ENCODE measurements at regions not wholly inside any gene's neighbourhood (a gene's known extent, or its start where the extent isn't known, plus 50 kb on each side); places are given as distances from the start of the nearest gene placed in this dataset.

- TF ChIP-seq ZNF462 (CRISPR knock-in tag; IDR thresholded peaks at IDR 0.05) (no peak), NANOG (IDR thresholded peaks at IDR 0.05; ENCODE audit: borderline replicate concordance) (no peak), EZH2phosphoT487 (IDR thresholded peaks at IDR 0.05; ENCODE audit: unreplicated experiment) (no peak), CTCF (conservative IDR thresholded peaks at IDR 0.05; ENCODE audit: low read depth in 2 of 2) (no peak), POLR2AphosphoS5 (IDR thresholded peaks at IDR 0.05; ENCODE audit: low read depth) (no peak)
Observed at GRCh38 chr18:34094148-34094547, 130.6 kb downstream of the NOL4 start (continued).

GRCh38 chr18:34092796-34093195, 131.9 kb downstream of the NOL4 start:
- no peaks in the 10 kb centered on the region for H3K9me3 Mint-ChIP-seq
- Histone ChIP-seq H3K27me3 (ENCODE audit: insufficient read depth) (no peaks in the 10 kb centered on the region), H4K20me1 (replicated peaks; ENCODE audit: insufficient read depth) (no peaks in the 10 kb centered on the region), H3K27ac (ENCODE audit: low read depth) (no peak overlapping the region), H3K4me1 (ENCODE audit: insufficient read depth) (no peaks in the 10 kb centered on the region), H3K36me3 (ENCODE audit: insufficient read depth) (no peaks in the 10 kb centered on the region), H3K79me2 (replicated peaks; ENCODE audit: insufficient read depth) (no peaks in the 10 kb centered on the region), H3F3A (replicated peaks; ENCODE audit: low read depth) (no peaks in the 10 kb centered on the region), H3K9me2 (ENCODE audit: insufficient read depth) (no peaks in the 10 kb centered on the region), H3K4me3 (no peak overlapping the region), H3K4me2 (no peak overlapping the region), H2AFZ (no peak overlapping the region)
- no peaks in the 10 kb centered on the region for H3K27me3 Mint-ChIP-seq (ENCODE audit: insufficient read depth, low read depth, poor library complexity)
- H3K27ac Mint-ChIP-seq, result no peak overlapping the region
- no peak for ATAC-seq
- no peak for DNase-seq (ENCODE audit: low spot score)
- no peaks in the 10 kb centered on the region for H3K36me3 Mint-ChIP-seq (ENCODE audit: low read depth)
- no peaks in the 10 kb centered on the region for H3K4me1 Mint-ChIP-seq
- H3K4me3 Mint-ChIP-seq, result no peak overlapping the region
- TF ChIP-seq ETS1 (IDR thresholded peaks at IDR 0.05) (no peak), REST (IDR thresholded peaks at IDR 0.05; ENCODE audit: unreplicated experiment) (no peak), CTCF (conservative IDR thresholded peaks at IDR 0.05; ENCODE audit: low read depth in 2 of 2) (no peak)

Data from GM23338 (cell line).